ENCODE measurements at regions not wholly inside any gene's neighbourhood (a gene's known extent, or its start where the extent isn't known, plus 50 kb on each side); places are given as distances from the start of the nearest gene placed in this dataset.

DNA sequence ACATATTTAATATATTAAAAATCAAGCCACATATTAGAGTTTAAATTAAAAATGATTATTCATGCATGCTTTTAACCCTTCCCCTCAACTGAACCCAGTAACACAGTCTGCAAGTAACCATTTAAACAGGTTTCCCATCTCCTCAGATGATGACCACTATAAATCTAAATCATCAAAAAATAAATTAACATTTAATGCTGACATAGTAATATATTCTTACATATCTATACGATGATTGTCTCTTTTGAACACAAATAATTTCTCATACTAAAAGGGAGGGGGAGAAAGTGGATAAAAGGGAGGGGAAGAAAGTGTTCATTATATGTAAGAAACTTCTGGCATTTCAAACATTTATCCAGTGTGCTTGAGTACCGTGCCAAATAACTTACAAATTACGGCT is 701.6 kb downstream of the MTRR start:
- WGBS (ENCODE audit: low lambda C conversion rate, missing lambda C conversion rate) = 60% methylated on average over 3 of the region's 3 CpGs
- Histone ChIP-seq H3K9me3 (ENCODE audit: low read depth) (no peaks in the 10 kb centered on the region), H3K27me3 (no peaks in the 10 kb centered on the region), H3K9me2 (replicated peaks; ENCODE audit: insufficient read depth) (no peaks in the 10 kb centered on the region), H3K79me2 (no peaks in the 10 kb centered on the region), H4K20me1 (ENCODE audit: insufficient read depth, poor library complexity, severe bottlenecking) (no peaks in the 10 kb centered on the region), H3K4me3 (no peak overlapping the region), H3K4me2 (no peak overlapping the region), H3K36me3 (replicated peaks; ENCODE audit: insufficient read depth, low read depth) (no peaks in the 10 kb centered on the region), H3K27ac (no peak overlapping the region), H2AFZ (no peak overlapping the region), H3K4me1 (ENCODE audit: insufficient read depth) (no peaks in the 10 kb centered on the region)
- no peak for TF ChIP-seq EZH2 (IDR thresholded peaks at IDR 0.05; ENCODE audit: borderline replicate concordance)
- TF ChIP-seq EZH2phosphoT487 (IDR thresholded peaks at IDR 0.05; ENCODE audit: low read depth, severe bottlenecking, unreplicated experiment) = no peak
- TF ChIP-seq, protein P1, sequence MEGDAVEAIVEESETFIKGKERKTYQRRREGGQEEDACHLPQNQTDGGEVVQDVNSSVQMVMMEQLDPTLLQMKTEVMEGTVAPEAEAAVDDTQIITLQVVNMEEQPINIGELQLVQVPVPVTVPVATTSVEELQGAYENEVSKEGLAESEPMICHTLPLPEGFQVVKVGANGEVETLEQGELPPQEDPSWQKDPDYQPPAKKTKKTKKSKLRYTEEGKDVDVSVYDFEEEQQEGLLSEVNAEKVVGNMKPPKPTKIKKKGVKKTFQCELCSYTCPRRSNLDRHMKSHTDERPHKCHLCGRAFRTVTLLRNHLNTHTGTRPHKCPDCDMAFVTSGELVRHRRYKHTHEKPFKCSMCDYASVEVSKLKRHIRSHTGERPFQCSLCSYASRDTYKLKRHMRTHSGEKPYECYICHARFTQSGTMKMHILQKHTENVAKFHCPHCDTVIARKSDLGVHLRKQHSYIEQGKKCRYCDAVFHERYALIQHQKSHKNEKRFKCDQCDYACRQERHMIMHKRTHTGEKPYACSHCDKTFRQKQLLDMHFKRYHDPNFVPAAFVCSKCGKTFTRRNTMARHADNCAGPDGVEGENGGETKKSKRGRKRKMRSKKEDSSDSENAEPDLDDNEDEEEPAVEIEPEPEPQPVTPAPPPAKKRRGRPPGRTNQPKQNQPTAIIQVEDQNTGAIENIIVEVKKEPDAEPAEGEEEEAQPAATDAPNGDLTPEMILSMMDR (IDR thresholded peaks at IDR 0.05; ENCODE audit: poor library complexity) = no peak
- no peak for DNase-seq (ENCODE audit: low spot score)

- DNase-seq (ENCODE audit: low spot score) = no peak
- no peaks in the 10 kb centered on the region for H3K79me2 ChIP-seq
- H3K9me3 ChIP-seq (ENCODE audit: low read depth) = no peaks in the 10 kb centered on the region
- H2AFZ ChIP-seq = no peak overlapping the region
- 72% methylated on average over 10 of the region's 10 CpGs for WGBS (ENCODE audit: low lambda C conversion rate, missing lambda C conversion rate)
- no peaks in the 10 kb centered on the region for H3K27me3 ChIP-seq
- H3K4me1 ChIP-seq (ENCODE audit: insufficient read depth) = no peaks in the 10 kb centered on the region
- no peak overlapping the region for H3K4me3 ChIP-seq
- H3K4me2 ChIP-seq = no peak overlapping the region
- no peaks in the 10 kb centered on the region for H3K9me2 ChIP-seq (replicated peaks; ENCODE audit: insufficient read depth)
- TF ChIP-seq, protein P1 (IDR thresholded peaks at IDR 0.05; ENCODE audit: poor library complexity) = no peak
- TF ChIP-seq EZH2 (IDR thresholded peaks at IDR 0.05; ENCODE audit: borderline replicate concordance) (no peak), EZH2phosphoT487 (IDR thresholded peaks at IDR 0.05; ENCODE audit: low read depth, severe bottlenecking, unreplicated experiment) (no peak)
- H4K20me1 ChIP-seq (ENCODE audit: insufficient read depth, poor library complexity, severe bottlenecking) = no peaks in the 10 kb centered on the region
- H3K36me3 ChIP-seq (replicated peaks; ENCODE audit: insufficient read depth, low read depth) = no peaks in the 10 kb centered on the region
- H3K27ac ChIP-seq = no peak overlapping the region
These were observed 707.2 kb downstream of the MTRR start for GRCh38 chr5:8576178-8576577.

GRCh38 chr5:8577792-8578191 is 708.8 kb downstream of the MTRR start:
- TF ChIP-seq, protein P1 (IDR thresholded peaks at IDR 0.05; ENCODE audit: poor library complexity) = no peak
- TF ChIP-seq EZH2phosphoT487 (IDR thresholded peaks at IDR 0.05; ENCODE audit: low read depth, severe bottlenecking, unreplicated experiment) = no peak
- no peak for TF ChIP-seq EZH2 (IDR thresholded peaks at IDR 0.05; ENCODE audit: borderline replicate concordance)
- Histone ChIP-seq H3K9me2 (replicated peaks; ENCODE audit: insufficient read depth) (no peaks in the 10 kb centered on the region), H3K4me2 (no peak overlapping the region), H2AFZ (no peak overlapping the region), H3K79me2 (no peaks in the 10 kb centered on the region), H3K27me3 (no peaks in the 10 kb centered on the region), H3K4me3 (no peak overlapping the region), H3K4me1 (ENCODE audit: insufficient read depth) (no peaks in the 10 kb centered on the region), H3K27ac (no peak overlapping the region), H4K20me1 (ENCODE audit: insufficient read depth, poor library complexity, severe bottlenecking) (no peaks in the 10 kb centered on the region), H3K36me3 (replicated peaks; ENCODE audit: insufficient read depth, low read depth) (no peaks in the 10 kb centered on the region), H3K9me3 (ENCODE audit: low read depth) (no peaks in the 10 kb centered on the region)
- DNase-seq (ENCODE audit: low spot score) = no peak
- WGBS (ENCODE audit: low lambda C conversion rate, missing lambda C conversion rate) = 88% methylated on average over 3 of the region's 3 CpGs

- TF ChIP-seq, protein P1 (IDR thresholded peaks at IDR 0.05; ENCODE audit: poor library complexity) = no peak
- TF ChIP-seq EZH2 (IDR thresholded peaks at IDR 0.05; ENCODE audit: borderline replicate concordance) = no peak
- no peak for TF ChIP-seq EZH2phosphoT487 (IDR thresholded peaks at IDR 0.05; ENCODE audit: low read depth, severe bottlenecking, unreplicated experiment)
- 93% methylated on average over 3 of the region's 4 CpGs for WGBS (ENCODE audit: low lambda C conversion rate, missing lambda C conversion rate)
- H2AFZ ChIP-seq = no peak overlapping the region
- no peaks in the 10 kb centered on the region for H3K27me3 ChIP-seq
- no peaks in the 10 kb centered on the region for H3K36me3 ChIP-seq (replicated peaks; ENCODE audit: insufficient read depth, low read depth)
- H3K9me2 ChIP-seq (replicated peaks; ENCODE audit: insufficient read depth) = no peaks in the 10 kb centered on the region
- no peaks in the 10 kb centered on the region for H3K4me1 ChIP-seq (ENCODE audit: insufficient read depth)
- no peak for DNase-seq (ENCODE audit: low spot score)
- H4K20me1 ChIP-seq (ENCODE audit: insufficient read depth, poor library complexity, severe bottlenecking) = no peaks in the 10 kb centered on the region
- H3K27ac ChIP-seq = no peak overlapping the region
- H3K4me3 ChIP-seq = no peak overlapping the region
- no peak overlapping the region for H3K4me2 ChIP-seq
- no peaks in the 10 kb centered on the region for H3K79me2 ChIP-seq
- H3K9me3 ChIP-seq (ENCODE audit: low read depth) = no peaks in the 10 kb centered on the region
These were observed 711.4 kb downstream of the MTRR start for GRCh38 chr5:8580298-8580697.
